ENCODE measurements at regions not wholly inside any gene's neighbourhood (a gene's known extent, or its start where the extent isn't known, plus 50 kb on each side); places are given as distances from the start of the nearest gene placed in this dataset.

DNA sequence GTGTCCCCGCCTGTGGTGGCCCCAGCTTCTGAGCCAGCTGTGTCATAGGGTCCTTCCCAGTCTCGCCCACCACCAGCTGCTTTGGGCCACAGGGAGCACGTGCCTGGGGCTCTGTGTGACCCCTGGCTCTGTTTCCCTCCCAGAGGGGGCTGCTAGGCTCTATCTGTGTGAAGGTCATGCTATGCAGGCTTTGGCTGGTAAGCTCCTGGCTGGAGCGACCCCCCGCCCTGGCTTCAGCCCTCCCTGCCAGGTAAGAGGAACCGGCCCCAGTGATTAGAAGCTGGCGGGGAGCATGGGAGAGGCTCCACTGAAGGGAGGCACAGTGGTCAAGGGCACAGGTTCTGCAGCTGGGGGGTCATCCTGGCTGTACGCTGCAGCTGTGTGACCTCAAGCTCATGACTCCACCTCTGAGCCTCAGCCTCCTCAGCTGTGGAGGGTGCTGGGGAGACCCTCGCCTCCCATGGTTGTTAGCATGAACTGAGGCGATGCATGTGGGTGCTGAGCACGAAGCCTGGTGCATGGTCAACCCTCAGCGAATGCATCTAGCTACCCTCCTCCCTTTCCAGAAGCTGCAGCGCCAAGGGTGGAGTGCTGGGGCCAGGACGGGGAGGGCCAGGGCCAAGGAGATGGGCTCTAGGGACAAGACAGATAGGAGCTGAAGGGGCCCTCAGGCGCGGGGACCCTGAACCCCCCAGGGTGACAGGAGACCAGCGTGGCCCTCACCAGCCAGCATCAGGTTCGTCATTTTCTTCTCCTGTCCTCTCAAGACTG lies 163.8 kb upstream of the MVB12B start:
- Histone ChIP-seq H3K9me3 (replicated peaks; ENCODE audit: control insufficient read depth, insufficient read depth, low read length) (no peaks in the 10 kb centered on the region), H3K9me1 (replicated peaks; ENCODE audit: control insufficient read depth, extremely low read depth, insufficient read depth, low read length) (no peaks in the 10 kb centered on the region), H2AFZ (ENCODE audit: low read depth, low read length) (no peak overlapping the region), H3K27ac (ENCODE audit: insufficient read depth, low read depth, low read length) (no peak overlapping the region), H3K9ac (replicated peaks; ENCODE audit: extremely low read depth, insufficient read depth, low read length) (no peak overlapping the region), H3K4me2 (ENCODE audit: insufficient read depth, low read length) (no peak overlapping the region), H3K4me3 (replicated peaks in 1 of 3; ENCODE audit: insufficient read depth in 1 of 3, low read depth in 1 of 3, low read length in 3 of 3) (no peak overlapping the region), H3K27me3 (ENCODE audit: control insufficient read depth in 2 of 2, insufficient read depth in 2 of 2, low read length in 2 of 2) (peaks cover 0 to 2% of the 10 kb centered on the region in 2 experiments), H3K4me1 (ENCODE audit: control insufficient read depth, extremely low read depth, insufficient read depth, low read length) (no peaks in the 10 kb centered on the region), H3K79me2 (ENCODE audit: control insufficient read depth, insufficient read depth, low read length) (no peaks in the 10 kb centered on the region), H3K36me3 (ENCODE audit: control insufficient read depth in 2 of 2, extremely low read depth in 1 of 2, insufficient read depth in 2 of 2, low read length in 2 of 2) (no peaks in the 10 kb centered on the region), H4K20me1 (replicated peaks; ENCODE audit: control insufficient read depth, extremely low read depth, insufficient read depth, low read length) (no peaks in the 10 kb centered on the region)
- dilution Hi-C loops (cut with MboI; ENCODE audit: extremely low pct_ligation_motif_present, low sequenced_read_pairs): no loop called here
- TF ChIP-seq POLR2AphosphoS5 (IDR thresholded peaks at IDR 0.05; ENCODE audit: insufficient read depth, low read depth, low read length) (no peak), POLR2A (IDR thresholded peaks at IDR 0.05; ENCODE audit: low read depth, low read length) (no peak), MYC (IDR thresholded peaks at IDR 0.05; ENCODE audit: low read depth, low read length) (no peak), FOS (IDR thresholded peaks at IDR 0.05; ENCODE audit: borderline replicate concordance, insufficient read depth, low read length) (no peak), EZH2 (IDR thresholded peaks at IDR 0.05; ENCODE audit: borderline replicate concordance, low read depth, low read length, severe bottlenecking) (no peak), GATA2 (IDR thresholded peaks at IDR 0.05; ENCODE audit: insufficient read depth, insufficient read length, low read depth, low read length) (no peak), JUN (IDR thresholded peaks at IDR 0.05; ENCODE audit: borderline replicate concordance, insufficient read depth, insufficient read length, low read depth) (no peak)
- TF ChIP-seq, protein P1, sequence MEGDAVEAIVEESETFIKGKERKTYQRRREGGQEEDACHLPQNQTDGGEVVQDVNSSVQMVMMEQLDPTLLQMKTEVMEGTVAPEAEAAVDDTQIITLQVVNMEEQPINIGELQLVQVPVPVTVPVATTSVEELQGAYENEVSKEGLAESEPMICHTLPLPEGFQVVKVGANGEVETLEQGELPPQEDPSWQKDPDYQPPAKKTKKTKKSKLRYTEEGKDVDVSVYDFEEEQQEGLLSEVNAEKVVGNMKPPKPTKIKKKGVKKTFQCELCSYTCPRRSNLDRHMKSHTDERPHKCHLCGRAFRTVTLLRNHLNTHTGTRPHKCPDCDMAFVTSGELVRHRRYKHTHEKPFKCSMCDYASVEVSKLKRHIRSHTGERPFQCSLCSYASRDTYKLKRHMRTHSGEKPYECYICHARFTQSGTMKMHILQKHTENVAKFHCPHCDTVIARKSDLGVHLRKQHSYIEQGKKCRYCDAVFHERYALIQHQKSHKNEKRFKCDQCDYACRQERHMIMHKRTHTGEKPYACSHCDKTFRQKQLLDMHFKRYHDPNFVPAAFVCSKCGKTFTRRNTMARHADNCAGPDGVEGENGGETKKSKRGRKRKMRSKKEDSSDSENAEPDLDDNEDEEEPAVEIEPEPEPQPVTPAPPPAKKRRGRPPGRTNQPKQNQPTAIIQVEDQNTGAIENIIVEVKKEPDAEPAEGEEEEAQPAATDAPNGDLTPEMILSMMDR (IDR thresholded peaks at IDR 0.05; ENCODE audit: extremely low read depth in 1 of 2, insufficient read depth in 1 of 2, low read depth in 1 of 2, low read length in 2 of 2): no peak
- TF ChIP-seq, protein P2, sequence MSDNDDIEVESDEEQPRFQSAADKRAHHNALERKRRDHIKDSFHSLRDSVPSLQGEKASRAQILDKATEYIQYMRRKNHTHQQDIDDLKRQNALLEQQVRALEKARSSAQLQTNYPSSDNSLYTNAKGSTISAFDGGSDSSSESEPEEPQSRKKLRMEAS (IDR thresholded peaks at IDR 0.05; ENCODE audit: insufficient read depth, insufficient read length): no peak
- no peak for FAIRE-seq
- POLR2A ChIA-PET: no interaction called here
- intact Hi-C loops (cut with micrococcal nuclease): no loop called here
- CTCF ChIA-PET: interaction anchor here (1.0 kb wide), 1 partner anchor 16 kb away, joined by 3 read pairs; no protein-coding TSS in a partner anchor
- no TSS peak for BruUV-seq (replicated peaks)
- no peak for DNase-seq (ENCODE audit: low read depth, low spot score)

Measured in endothelial cell of umbilical vein (primary cell).